HG03196 (cell line): ENCODE measurements at regions not wholly inside any gene's neighbourhood (a gene's known extent, or its start where the extent isn't known, plus 50 kb on each side); places are given as distances from the start of the nearest gene placed in this dataset.
"Not testable (repeated sequence)": the region's sequence is repeated elsewhere in the genome, so short reads cannot be mapped to it uniquely, and the experiment has no call there.

Experiments
- ATAC-seq: cut with Tn5 transposase; IDR thresholded peaks from one replicate; pipeline ENCODE4 v1.9.1; 2021; ENCODE audit not compliant: unreplicated experiment

GRCh38 chr1:157330177-157330576, 192.0 kb upstream of the ETV3 start:
- not testable (repeated sequence) for ATAC-seq

- not testable (repeated sequence) for ATAC-seq
Observed at GRCh38 chr1:157328120-157328519, 189.9 kb upstream of the ETV3 start.

GRCh38 chr1:157326173-157326859, 188.1 kb upstream of the ETV3 start:
- ATAC-seq, result no peak

- ATAC-seq, result no peak
Observed at GRCh38 chr1:157325220-157325619, 187.0 kb upstream of the ETV3 start.

- not testable (repeated sequence) for ATAC-seq
Observed at GRCh38 chr1:157321972-157322371, 183.8 kb upstream of the ETV3 start.

GRCh38 chr1:157319567-157319966, 181.4 kb upstream of the ETV3 start:
- ATAC-seq, result no peak

GRCh38 chr1:157317229-157317628, 179.0 kb upstream of the ETV3 start:
- ATAC-seq, result not testable (repeated sequence)

GRCh38 chr1:157315544-157315943, 177.3 kb upstream of the ETV3 start:
- ATAC-seq, result no peak

- ATAC-seq, result no peak
Observed at GRCh38 chr1:157314408-157314807, 176.2 kb upstream of the ETV3 start.

GRCh38 chr1:157313240-157313807, 175.1 kb upstream of the ETV3 start:
- ATAC-seq, result no peak

- no peak for ATAC-seq
Observed at GRCh38 chr1:157312082-157312812, 174.1 kb upstream of the ETV3 start.

GRCh38 chr1:157311730-157312081, 173.5 kb upstream of the ETV3 start:
- ATAC-seq, result no peak

GRCh38 chr1:157310805-157311729, 172.9 kb upstream of the ETV3 start:
- not testable (repeated sequence) for ATAC-seq

GRCh38 chr1:157310401-157310800, 172.2 kb upstream of the ETV3 start:
- no peak for ATAC-seq

- peak; percentile 71 for ATAC-seq
Observed at GRCh38 chr1:157307491-157307890, 169.3 kb upstream of the ETV3 start.

GRCh38 chr1:157306896-157307295, 168.7 kb upstream of the ETV3 start:
- ATAC-seq, result no peak

- ATAC-seq, result no peak
Observed at GRCh38 chr1:157304271-157304670, 166.1 kb upstream of the ETV3 start.

- ATAC-seq, result no peak
Observed at GRCh38 chr1:157302724-157303123, 164.5 kb upstream of the ETV3 start.

- no peak for ATAC-seq
Observed at GRCh38 chr1:157302199-157302497, 164.0 kb upstream of the ETV3 start.

GRCh38 chr1:157301477-157302198, 163.4 kb upstream of the ETV3 start:
- no peak for ATAC-seq
